ENCODE measurements at regions not wholly inside any gene's neighbourhood (a gene's known extent, or its start where the extent isn't known, plus 50 kb on each side); places are given as distances from the start of the nearest gene placed in this dataset.

- intact Hi-C loops (cut with DNase I; ENCODE audit: low total_unique reads): no loop called here
- Histone ChIP-seq H3K9me3 (no peaks in the 10 kb centered on the region), H3K36me3 (no peaks in the 10 kb centered on the region), H3K4me1 (no peaks in the 10 kb centered on the region), H3K27me3 (no peaks in the 10 kb centered on the region), H3K4me3 (no peak overlapping the region), H3K27ac (no peak overlapping the region)
- TF ChIP-seq, protein P1, sequence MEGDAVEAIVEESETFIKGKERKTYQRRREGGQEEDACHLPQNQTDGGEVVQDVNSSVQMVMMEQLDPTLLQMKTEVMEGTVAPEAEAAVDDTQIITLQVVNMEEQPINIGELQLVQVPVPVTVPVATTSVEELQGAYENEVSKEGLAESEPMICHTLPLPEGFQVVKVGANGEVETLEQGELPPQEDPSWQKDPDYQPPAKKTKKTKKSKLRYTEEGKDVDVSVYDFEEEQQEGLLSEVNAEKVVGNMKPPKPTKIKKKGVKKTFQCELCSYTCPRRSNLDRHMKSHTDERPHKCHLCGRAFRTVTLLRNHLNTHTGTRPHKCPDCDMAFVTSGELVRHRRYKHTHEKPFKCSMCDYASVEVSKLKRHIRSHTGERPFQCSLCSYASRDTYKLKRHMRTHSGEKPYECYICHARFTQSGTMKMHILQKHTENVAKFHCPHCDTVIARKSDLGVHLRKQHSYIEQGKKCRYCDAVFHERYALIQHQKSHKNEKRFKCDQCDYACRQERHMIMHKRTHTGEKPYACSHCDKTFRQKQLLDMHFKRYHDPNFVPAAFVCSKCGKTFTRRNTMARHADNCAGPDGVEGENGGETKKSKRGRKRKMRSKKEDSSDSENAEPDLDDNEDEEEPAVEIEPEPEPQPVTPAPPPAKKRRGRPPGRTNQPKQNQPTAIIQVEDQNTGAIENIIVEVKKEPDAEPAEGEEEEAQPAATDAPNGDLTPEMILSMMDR (IDR thresholded peaks at IDR 0.05): no peak
- no peak for DNase-seq
These were observed 388.6 kb upstream of the TMPO start for GRCh38 chr12:98126637-98127335.

GRCh38 chr12:98127336-98127679 lies 388.1 kb upstream of the TMPO start:
- DNase-seq: no peak
- H3K4me3 ChIP-seq: no peak overlapping the region
- H3K9me3 ChIP-seq: no peaks in the 10 kb centered on the region
- H3K27me3 ChIP-seq: no peaks in the 10 kb centered on the region
- TF ChIP-seq, protein P1 (IDR thresholded peaks at IDR 0.05): no peak
- intact Hi-C loops (cut with DNase I; ENCODE audit: low total_unique reads): no loop called here
- H3K4me1 ChIP-seq: no peaks in the 10 kb centered on the region
- H3K36me3 ChIP-seq: no peaks in the 10 kb centered on the region
- H3K27ac ChIP-seq: no peak overlapping the region

- no peak for DNase-seq
- Histone ChIP-seq H3K4me1 (no peaks in the 10 kb centered on the region), H3K27ac (no peak overlapping the region), H3K9me3 (no peaks in the 10 kb centered on the region), H3K4me3 (no peak overlapping the region), H3K36me3 (no peaks in the 10 kb centered on the region), H3K27me3 (no peaks in the 10 kb centered on the region)
- TF ChIP-seq, protein P1 (IDR thresholded peaks at IDR 0.05): no peak
- intact Hi-C loops (cut with DNase I; ENCODE audit: low total_unique reads): no loop called here
These were observed 387.5 kb upstream of the TMPO start for GRCh38 chr12:98127854-98128253.

- Histone ChIP-seq H3K4me1 (no peaks in the 10 kb centered on the region), H3K9me3 (no peaks in the 10 kb centered on the region), H3K4me3 (no peak overlapping the region), H3K36me3 (no peaks in the 10 kb centered on the region), H3K27me3 (no peaks in the 10 kb centered on the region), H3K27ac (no peak overlapping the region)
- TF ChIP-seq, protein P1 (IDR thresholded peaks at IDR 0.05): no peak
- intact Hi-C loops (cut with DNase I; ENCODE audit: low total_unique reads): no loop called here
- DNase-seq: no peak
These were observed 378.8 kb upstream of the TMPO start for GRCh38 chr12:98136544-98136943.

DNA sequence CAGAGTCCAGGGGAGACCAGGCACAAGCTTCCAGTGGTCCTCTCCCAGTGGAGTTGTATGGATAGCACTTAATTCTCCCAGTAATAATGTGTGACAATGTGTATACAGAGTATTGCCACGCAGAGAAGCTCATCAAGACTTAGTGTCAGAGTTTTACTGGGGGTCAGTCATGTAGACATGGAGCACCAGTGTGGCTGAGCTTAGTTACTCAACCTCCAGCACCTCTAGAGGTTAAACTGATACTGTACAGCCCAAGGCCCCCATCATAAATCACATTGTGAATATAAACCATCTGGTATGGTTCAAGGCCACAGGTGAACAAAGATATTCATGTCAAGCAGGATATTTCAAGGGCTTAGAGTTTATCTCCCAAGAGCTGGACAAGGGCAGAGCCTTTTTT lies 378.1 kb upstream of the TMPO start:
- Histone ChIP-seq H3K27ac (no peak overlapping the region), H3K36me3 (no peaks in the 10 kb centered on the region)

More for the DNA sequence above, 378.1 kb upstream of the TMPO start:
- Histone ChIP-seq H3K9me3 (no peaks in the 10 kb centered on the region), H3K4me3 (no peak overlapping the region), H3K27me3 (no peaks in the 10 kb centered on the region), H3K4me1 (no peaks in the 10 kb centered on the region)
- no peak for DNase-seq
- intact Hi-C loops (cut with DNase I; ENCODE audit: low total_unique reads): no loop called here
- TF ChIP-seq, protein P1 (IDR thresholded peaks at IDR 0.05): no peak

All from tibial artery (tissue), 4 donors.